ENCODE measurements at regions not wholly inside any gene's neighbourhood (a gene's known extent, or its start where the extent isn't known, plus 50 kb on each side); places are given as distances from the start of the nearest gene placed in this dataset.

DNA sequence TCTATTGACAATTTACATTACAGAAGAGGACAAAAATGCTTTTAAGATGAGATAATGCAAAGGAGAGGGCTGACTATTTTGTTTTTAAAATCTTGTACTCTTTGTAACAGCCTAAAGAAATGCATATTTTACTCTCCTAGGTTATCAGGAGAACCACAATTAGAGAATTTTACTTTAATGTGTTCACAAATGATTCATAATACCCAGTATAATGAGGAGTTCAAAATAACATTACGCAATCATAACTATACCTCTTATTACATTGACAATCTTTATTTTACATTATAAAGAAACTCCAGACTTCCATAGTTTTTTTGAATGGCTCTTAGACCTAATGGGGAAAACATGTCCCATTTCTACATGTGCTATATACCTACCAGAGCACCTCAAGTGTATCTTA lies 1089.7 kb downstream of the PCDH17 start (continued):
- TF ChIP-seq, protein P1, sequence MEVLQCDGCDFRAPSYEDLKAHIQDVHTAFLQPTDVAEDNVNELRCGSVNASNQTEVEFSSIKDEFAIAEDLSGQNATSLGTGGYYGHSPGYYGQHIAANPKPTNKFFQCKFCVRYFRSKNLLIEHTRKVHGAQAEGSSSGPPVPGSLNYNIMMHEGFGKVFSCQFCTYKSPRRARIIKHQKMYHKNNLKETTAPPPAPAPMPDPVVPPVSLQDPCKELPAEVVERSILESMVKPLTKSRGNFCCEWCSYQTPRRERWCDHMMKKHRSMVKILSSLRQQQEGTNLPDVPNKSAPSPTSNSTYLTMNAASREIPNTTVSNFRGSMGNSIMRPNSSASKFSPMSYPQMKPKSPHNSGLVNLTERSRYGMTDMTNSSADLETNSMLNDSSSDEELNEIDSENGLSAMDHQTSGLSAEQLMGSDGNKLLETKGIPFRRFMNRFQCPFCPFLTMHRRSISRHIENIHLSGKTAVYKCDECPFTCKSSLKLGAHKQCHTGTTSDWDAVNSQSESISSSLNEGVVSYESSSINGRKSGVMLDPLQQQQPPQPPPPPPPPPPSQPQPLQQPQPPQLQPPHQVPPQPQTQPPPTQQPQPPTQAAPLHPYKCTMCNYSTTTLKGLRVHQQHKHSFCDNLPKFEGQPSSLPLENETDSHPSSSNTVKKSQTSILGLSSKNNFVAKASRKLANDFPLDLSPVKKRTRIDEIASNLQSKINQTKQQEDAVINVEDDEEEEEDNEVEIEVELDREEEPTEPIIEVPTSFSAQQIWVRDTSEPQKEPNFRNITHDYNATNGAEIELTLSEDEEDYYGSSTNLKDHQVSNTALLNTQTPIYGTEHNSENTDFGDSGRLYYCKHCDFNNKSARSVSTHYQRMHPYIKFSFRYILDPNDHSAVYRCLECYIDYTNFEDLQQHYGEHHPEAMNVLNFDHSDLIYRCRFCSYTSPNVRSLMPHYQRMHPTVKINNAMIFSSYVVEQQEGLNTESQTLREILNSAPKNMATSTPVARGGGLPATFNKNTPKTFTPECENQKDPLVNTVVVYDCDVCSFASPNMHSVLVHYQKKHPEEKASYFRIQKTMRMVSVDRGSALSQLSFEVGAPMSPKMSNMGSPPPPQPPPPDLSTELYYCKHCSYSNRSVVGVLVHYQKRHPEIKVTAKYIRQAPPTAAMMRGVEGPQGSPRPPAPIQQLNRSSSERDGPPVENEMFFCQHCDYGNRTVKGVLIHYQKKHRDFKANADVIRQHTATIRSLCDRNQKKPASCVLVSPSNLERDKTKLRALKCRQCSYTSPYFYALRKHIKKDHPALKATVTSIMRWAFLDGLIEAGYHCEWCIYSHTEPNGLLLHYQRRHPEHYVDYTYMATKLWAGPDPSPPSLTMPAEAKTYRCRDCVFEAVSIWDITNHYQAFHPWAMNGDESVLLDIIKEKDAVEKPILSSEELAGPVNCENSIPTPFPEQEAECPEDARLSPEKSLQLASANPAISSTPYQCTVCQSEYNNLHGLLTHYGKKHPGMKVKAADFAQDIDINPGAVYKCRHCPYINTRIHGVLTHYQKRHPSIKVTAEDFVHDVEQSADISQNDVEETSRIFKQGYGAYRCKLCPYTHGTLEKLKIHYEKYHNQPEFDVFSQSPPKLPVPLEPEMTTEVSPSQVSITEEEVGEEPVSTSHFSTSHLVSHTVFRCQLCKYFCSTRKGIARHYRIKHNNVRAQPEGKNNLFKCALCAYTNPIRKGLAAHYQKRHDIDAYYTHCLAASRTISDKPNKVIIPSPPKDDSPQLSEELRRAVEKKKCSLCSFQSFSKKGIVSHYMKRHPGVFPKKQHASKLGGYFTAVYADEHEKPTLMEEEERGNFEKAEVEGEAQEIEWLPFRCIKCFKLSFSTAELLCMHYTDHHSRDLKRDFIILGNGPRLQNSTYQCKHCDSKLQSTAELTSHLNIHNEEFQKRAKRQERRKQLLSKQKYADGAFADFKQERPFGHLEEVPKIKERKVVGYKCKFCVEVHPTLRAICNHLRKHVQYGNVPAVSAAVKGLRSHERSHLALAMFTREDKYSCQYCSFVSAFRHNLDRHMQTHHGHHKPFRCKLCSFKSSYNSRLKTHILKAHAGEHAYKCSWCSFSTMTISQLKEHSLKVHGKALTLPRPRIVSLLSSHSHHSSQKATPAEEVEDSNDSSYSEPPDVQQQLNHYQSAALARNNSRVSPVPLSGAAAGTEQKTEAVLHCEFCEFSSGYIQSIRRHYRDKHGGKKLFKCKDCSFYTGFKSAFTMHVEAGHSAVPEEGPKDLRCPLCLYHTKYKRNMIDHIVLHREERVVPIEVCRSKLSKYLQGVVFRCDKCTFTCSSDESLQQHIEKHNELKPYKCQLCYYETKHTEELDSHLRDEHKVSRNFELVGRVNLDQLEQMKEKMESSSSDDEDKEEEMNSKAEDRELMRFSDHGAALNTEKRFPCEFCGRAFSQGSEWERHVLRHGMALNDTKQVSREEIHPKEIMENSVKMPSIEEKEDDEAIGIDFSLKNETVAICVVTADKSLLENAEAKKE (CRISPR knock-in tag; IDR thresholded peaks at IDR 0.05), result no peak
- no peak for TF ChIP-seq ZNF114 (CRISPR knock-in tag; IDR thresholded peaks at IDR 0.05)
- TF ChIP-seq STAT1 (IDR thresholded peaks at IDR 0.05; ENCODE audit: unreplicated experiment), result no peak
- no peak for TF ChIP-seq ZNF331 (CRISPR knock-in tag; IDR thresholded peaks at IDR 0.05; ENCODE audit: low read depth)
- no peak for TF ChIP-seq POLR2AphosphoS5 (IDR thresholded peaks at IDR 0.05; ENCODE audit: low read depth)
- TF ChIP-seq, protein P2, sequence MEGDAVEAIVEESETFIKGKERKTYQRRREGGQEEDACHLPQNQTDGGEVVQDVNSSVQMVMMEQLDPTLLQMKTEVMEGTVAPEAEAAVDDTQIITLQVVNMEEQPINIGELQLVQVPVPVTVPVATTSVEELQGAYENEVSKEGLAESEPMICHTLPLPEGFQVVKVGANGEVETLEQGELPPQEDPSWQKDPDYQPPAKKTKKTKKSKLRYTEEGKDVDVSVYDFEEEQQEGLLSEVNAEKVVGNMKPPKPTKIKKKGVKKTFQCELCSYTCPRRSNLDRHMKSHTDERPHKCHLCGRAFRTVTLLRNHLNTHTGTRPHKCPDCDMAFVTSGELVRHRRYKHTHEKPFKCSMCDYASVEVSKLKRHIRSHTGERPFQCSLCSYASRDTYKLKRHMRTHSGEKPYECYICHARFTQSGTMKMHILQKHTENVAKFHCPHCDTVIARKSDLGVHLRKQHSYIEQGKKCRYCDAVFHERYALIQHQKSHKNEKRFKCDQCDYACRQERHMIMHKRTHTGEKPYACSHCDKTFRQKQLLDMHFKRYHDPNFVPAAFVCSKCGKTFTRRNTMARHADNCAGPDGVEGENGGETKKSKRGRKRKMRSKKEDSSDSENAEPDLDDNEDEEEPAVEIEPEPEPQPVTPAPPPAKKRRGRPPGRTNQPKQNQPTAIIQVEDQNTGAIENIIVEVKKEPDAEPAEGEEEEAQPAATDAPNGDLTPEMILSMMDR (conservative IDR thresholded peaks at IDR 0.05; ENCODE audit: low read depth in 2 of 2), result no peak

DNA sequence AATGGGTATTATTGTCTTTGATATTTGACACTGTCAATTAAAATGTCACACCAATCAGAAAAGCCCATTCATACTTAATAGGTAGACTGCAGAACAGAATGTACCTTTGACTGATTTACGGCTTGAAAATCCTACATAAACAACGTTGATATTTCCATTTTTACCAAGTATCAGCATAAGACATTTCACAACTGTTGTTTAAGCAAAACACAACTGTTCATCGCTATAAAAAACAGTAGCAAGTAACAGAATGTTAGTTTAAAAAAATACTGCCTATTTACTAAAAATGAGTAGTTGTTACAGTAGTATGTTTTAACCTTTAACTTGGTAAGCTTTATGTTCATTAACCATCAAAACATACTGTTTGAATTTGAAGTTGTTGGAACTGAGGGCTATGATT lies 1096.6 kb downstream of the PCDH17 start:
- no peak overlapping the region for H3K4me3 Mint-ChIP-seq
- H3K27ac ChIP-seq (ENCODE audit: low read depth), result 0 out of 2 replicates have a peak overlapping the region, but pooled peaks have one; percentile 2
- H3K4me3 ChIP-seq, result no peak overlapping the region
- peak overlapping the region; percentile 52; the same call in 1 of the 2 replicates for H3K4me2 ChIP-seq
- H3F3A ChIP-seq (replicated peaks; ENCODE audit: low read depth), result no peaks in the 10 kb centered on the region
- no peaks in the 10 kb centered on the region for H3K9me3 Mint-ChIP-seq
- no peaks in the 10 kb centered on the region for H3K36me3 ChIP-seq (ENCODE audit: insufficient read depth)
- H3K27me3 Mint-ChIP-seq (ENCODE audit: insufficient read depth, low read depth, poor library complexity), result no peaks in the 10 kb centered on the region
- DNase-seq (ENCODE audit: low spot score) (no peak), ATAC-seq (no peak)
- peaks cover 24% of the 10 kb centered on the region for H3K4me1 Mint-ChIP-seq
- peaks cover 37% of the 10 kb centered on the region for H3K4me1 ChIP-seq (ENCODE audit: insufficient read depth)
- H3K27ac Mint-ChIP-seq, result no peak overlapping the region
- H3K27me3 ChIP-seq (ENCODE audit: insufficient read depth), result no peaks in the 10 kb centered on the region
- no peaks in the 10 kb centered on the region for H3K36me3 Mint-ChIP-seq (ENCODE audit: low read depth)
- H3K9me2 ChIP-seq (ENCODE audit: insufficient read depth), result peaks cover 4% of the 10 kb centered on the region; the same call in 1 of the 2 replicates
- no peaks in the 10 kb centered on the region for H4K20me1 ChIP-seq (replicated peaks; ENCODE audit: insufficient read depth)
- no peak overlapping the region for H2AFZ ChIP-seq
- H3K79me2 ChIP-seq (replicated peaks; ENCODE audit: insufficient read depth), result no peaks in the 10 kb centered on the region
- TF ChIP-seq POLR2AphosphoS5 (IDR thresholded peaks at IDR 0.05; ENCODE audit: low read depth) (no peak), CREB1 (CRISPR knock-in tag; IDR thresholded peaks at IDR 0.05; ENCODE audit: low read depth) (no peak), EZH2 (IDR thresholded peaks at IDR 0.05; ENCODE audit: low read depth, unreplicated experiment) (no peak), EZH2phosphoT487 (IDR thresholded peaks at IDR 0.05; ENCODE audit: unreplicated experiment) (no peak)
- TF ChIP-seq, protein P2 (conservative IDR thresholded peaks at IDR 0.05; ENCODE audit: low read depth in 2 of 2), result no peak
- TF ChIP-seq, protein P3, sequence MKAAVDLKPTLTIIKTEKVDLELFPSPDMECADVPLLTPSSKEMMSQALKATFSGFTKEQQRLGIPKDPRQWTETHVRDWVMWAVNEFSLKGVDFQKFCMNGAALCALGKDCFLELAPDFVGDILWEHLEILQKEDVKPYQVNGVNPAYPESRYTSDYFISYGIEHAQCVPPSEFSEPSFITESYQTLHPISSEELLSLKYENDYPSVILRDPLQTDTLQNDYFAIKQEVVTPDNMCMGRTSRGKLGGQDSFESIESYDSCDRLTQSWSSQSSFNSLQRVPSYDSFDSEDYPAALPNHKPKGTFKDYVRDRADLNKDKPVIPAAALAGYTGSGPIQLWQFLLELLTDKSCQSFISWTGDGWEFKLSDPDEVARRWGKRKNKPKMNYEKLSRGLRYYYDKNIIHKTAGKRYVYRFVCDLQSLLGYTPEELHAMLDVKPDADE (IDR thresholded peaks at IDR 0.05), result no peak

Data from GM23338 (cell line).